GM12875 (cell line): ENCODE measurements at regions not wholly inside any gene's neighbourhood (a gene's known extent, or its start where the extent isn't known, plus 50 kb on each side); places are given as distances from the start of the nearest gene placed in this dataset.

Source experiments
- H3K4me3 ChIP-seq: one replicate; pipeline ENCODE4 v1.5.1; 2011; ENCODE audit warnings: low read depth, low read length, control low read depth
- CTCF ChIP-seq: IDR thresholded peaks from 2 replicates; pipeline ENCODE4 v1.5.1; 2011; ENCODE audit warnings: low read depth, mild to moderate bottlenecking, control low read depth, inconsistent platforms, low read length, moderate library complexity, borderline replicate concordance; ENCODE audit not compliant: insufficient read depth

GRCh38 chr4:162681212-162681611 lies 485.5 kb downstream of the NAF1 start:
- TF ChIP-seq CTCF: no peak
- H3K4me3 ChIP-seq: no peak overlapping the region

GRCh38 chr4:162675661-162676060 lies 491.0 kb downstream of the NAF1 start:
- TF ChIP-seq CTCF: no peak
- no peak overlapping the region for H3K4me3 ChIP-seq

- H3K4me3 ChIP-seq: no peak overlapping the region
- no peak for TF ChIP-seq CTCF
These were observed 498.1 kb upstream of the FSTL5 start for GRCh38 chr4:162661913-162662312.

- no peak for TF ChIP-seq CTCF
- no peak overlapping the region for H3K4me3 ChIP-seq
These were observed 495.9 kb upstream of the FSTL5 start for GRCh38 chr4:162659716-162660115.

GRCh38 chr4:162657966-162658365 lies 494.2 kb upstream of the FSTL5 start:
- TF ChIP-seq CTCF: no peak
- H3K4me3 ChIP-seq: no peak overlapping the region

GRCh38 chr4:162650166-162650565 lies 486.4 kb upstream of the FSTL5 start:
- no peak overlapping the region for H3K4me3 ChIP-seq
- no peak for TF ChIP-seq CTCF

- TF ChIP-seq CTCF: no peak
These were observed 481.6 kb upstream of the FSTL5 start for GRCh38 chr4:162645381-162645780.

More at GRCh38 chr4:162645381-162645780, 481.6 kb upstream of the FSTL5 start:
- H3K4me3 ChIP-seq: no peak overlapping the region
